ENCODE measurements at regions not wholly inside any gene's neighbourhood (a gene's known extent, or its start where the extent isn't known, plus 50 kb on each side); places are given as distances from the start of the nearest gene placed in this dataset.

- Histone ChIP-seq H3K4me3 (no peak overlapping the region), H3K9me3 (ENCODE audit: insufficient read depth, low read depth) (no peaks in the 10 kb centered on the region; the same call in 1 of the 2 replicates), H3K36me3 (ENCODE audit: low read depth) (no peaks in the 10 kb centered on the region), H3F3A (ENCODE audit: insufficient read depth, low read depth) (peaks cover 26% of the 10 kb centered on the region), H3K27ac (peak overlapping the region; percentile 37; the same call in 1 of the 2 replicates), H3K27me3 (ENCODE audit: insufficient read depth, low read depth) (no peaks in the 10 kb centered on the region), H2AFZ (no peak overlapping the region), H3K9me2 (ENCODE audit: insufficient read depth) (no peaks in the 10 kb centered on the region), H3K79me2 (ENCODE audit: low read depth) (0 out of 2 replicates have a peak, but pooled peaks cover 7% of the 10 kb centered on the region), H4K20me1 (ENCODE audit: insufficient read depth) (no peaks in the 10 kb centered on the region), H3K4me2 (peak overlapping the region; percentile 86), H3K4me1 (replicated peaks; ENCODE audit: insufficient read depth) (peaks cover 31% of the 10 kb centered on the region)
- no peak for DNase-seq
- ChIA-PET CTCF (interaction anchor here (0.5 to 0.7 kb wide), 2 partner anchors 154 to 876 kb away, joined by 3 read pairs; no protein-coding TSS in a partner anchor), POLR2A (ENCODE audit: unreplicated experiment) (interaction anchor here (0.7 kb wide), 1 partner anchor 8 kb away, joined by 5 read pairs; no protein-coding TSS in a partner anchor)
- no TSS peak for BruUV-seq (replicated peaks)
- intact Hi-C loops (cut with micrococcal nuclease; ENCODE audit: unreplicated experiment), result loop anchor here (5.0 to 10.0 kb wide), 5 partner anchors 48 to 455 kb away; no protein-coding TSS in a partner anchor
- TF ChIP-seq, protein P1, sequence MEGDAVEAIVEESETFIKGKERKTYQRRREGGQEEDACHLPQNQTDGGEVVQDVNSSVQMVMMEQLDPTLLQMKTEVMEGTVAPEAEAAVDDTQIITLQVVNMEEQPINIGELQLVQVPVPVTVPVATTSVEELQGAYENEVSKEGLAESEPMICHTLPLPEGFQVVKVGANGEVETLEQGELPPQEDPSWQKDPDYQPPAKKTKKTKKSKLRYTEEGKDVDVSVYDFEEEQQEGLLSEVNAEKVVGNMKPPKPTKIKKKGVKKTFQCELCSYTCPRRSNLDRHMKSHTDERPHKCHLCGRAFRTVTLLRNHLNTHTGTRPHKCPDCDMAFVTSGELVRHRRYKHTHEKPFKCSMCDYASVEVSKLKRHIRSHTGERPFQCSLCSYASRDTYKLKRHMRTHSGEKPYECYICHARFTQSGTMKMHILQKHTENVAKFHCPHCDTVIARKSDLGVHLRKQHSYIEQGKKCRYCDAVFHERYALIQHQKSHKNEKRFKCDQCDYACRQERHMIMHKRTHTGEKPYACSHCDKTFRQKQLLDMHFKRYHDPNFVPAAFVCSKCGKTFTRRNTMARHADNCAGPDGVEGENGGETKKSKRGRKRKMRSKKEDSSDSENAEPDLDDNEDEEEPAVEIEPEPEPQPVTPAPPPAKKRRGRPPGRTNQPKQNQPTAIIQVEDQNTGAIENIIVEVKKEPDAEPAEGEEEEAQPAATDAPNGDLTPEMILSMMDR (conservative IDR thresholded peaks at IDR 0.05), result no peak
- no peak for TF ChIP-seq EZH2 (IDR thresholded peaks at IDR 0.05; ENCODE audit: low read depth)
These were observed 64.3 kb downstream of the GPX5 start for GRCh38 chr6:28589957-28590349.

DNA sequence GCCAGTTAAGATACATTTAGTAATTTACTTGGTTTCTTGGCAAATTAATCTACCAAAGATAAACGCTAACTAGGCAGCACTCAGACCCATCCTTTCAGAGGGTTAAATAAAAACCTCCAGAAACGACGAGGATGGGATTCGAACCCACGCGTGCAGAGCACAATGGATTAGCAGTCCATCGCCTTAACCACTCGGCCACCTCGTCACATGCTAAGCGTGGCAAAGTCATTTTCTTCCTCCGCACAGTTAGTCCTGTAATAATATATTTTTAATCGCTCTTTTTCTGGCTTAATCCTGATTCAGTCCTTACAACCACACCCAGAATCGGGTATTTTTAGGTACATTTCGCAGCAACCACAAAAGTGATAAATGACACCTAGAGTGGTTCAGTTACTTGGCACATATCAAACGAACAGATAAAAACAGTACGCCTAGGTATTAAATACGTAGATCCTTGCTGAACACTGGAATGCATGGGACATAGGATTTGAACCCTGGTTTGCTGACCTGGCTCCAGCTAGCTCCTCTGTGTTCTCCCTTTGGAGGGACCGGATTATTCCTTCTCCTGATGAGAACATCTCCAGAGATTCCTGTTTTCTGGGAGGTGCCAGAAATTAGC, 71.6 kb downstream of the GPX5 start:
- H3K4me3 ChIP-seq, result peak overlapping the region; percentile 60
- intact Hi-C loops (cut with micrococcal nuclease; ENCODE audit: unreplicated experiment), result no loop called here
- H3F3A ChIP-seq (ENCODE audit: insufficient read depth, low read depth), result peaks cover 21% of the 10 kb centered on the region
- no peak for TF ChIP-seq EZH2 (IDR thresholded peaks at IDR 0.05; ENCODE audit: low read depth)
- no peaks in the 10 kb centered on the region for H3K4me1 ChIP-seq (replicated peaks; ENCODE audit: insufficient read depth)
- DNase-seq, result peak; percentile 59 to 61
- CTCF ChIA-PET, result no interaction called here
- no peaks in the 10 kb centered on the region for H3K36me3 ChIP-seq (ENCODE audit: low read depth)
- H3K27ac ChIP-seq, result peak overlapping the region; percentile 44
- no peaks in the 10 kb centered on the region; the same call in 1 of the 2 replicates for H3K9me2 ChIP-seq (ENCODE audit: insufficient read depth)
- BruUV-seq (replicated peaks), result no TSS peak
- H2AFZ ChIP-seq, result peak overlapping the region; percentile 76
- no peaks in the 10 kb centered on the region for H4K20me1 ChIP-seq (ENCODE audit: insufficient read depth)
- no peaks in the 10 kb centered on the region for H3K27me3 ChIP-seq (ENCODE audit: insufficient read depth, low read depth)
- no peaks in the 10 kb centered on the region for H3K9me3 ChIP-seq (ENCODE audit: insufficient read depth, low read depth)
- POLR2A ChIA-PET (ENCODE audit: unreplicated experiment), result interaction anchor here (0.5 kb wide), 1 partner anchor 8 kb away, joined by 5 read pairs; no protein-coding TSS in a partner anchor
- no peaks in the 10 kb centered on the region for H3K79me2 ChIP-seq (ENCODE audit: low read depth)
- H3K4me2 ChIP-seq, result peak overlapping the region; percentile 79

DNA sequence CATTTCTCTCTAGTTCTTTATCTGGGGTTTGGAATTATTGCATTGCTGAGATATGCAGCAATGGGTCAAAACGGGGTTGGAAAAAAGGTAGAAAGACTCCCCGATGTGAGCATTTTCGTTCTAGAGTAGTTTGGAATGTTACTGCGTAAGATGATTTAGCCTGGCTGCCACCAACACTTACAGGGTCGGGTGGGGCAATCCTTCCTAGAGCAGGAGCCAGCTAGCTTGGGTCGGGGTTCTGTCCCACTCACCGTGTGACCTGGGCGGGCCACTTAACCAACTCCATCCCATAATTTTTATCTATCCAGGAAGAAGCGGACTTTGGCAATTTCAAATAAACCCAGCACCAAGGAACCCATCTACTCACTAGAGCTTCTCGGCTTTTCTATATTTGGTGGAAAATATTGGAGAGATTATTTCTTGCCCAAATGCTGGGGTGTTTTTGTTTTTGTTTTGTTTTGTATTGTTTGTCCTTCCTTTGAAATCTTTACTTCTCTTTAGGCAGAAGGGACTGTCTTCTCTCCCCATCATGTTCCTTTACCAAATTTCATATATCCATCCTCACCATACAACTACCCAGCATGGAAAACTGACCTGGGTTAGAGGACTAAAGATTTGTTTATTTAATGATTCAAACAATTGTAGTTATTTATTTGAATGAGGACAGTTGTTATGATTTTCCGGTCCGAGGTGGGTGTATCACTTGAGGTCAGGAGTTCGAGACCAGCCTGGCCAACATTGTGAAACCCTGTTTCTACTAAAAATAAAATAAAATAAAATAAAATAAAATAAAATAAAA, 72.4 kb downstream of the GPX5 start:
- Histone ChIP-seq H3K9me3 (ENCODE audit: insufficient read depth, low read depth) (no peaks in the 10 kb centered on the region), H3K36me3 (ENCODE audit: low read depth) (no peaks in the 10 kb centered on the region), H3F3A (ENCODE audit: insufficient read depth, low read depth) (peaks cover 21% of the 10 kb centered on the region), H3K27ac (peak overlapping the region; percentile 44), H3K27me3 (ENCODE audit: insufficient read depth, low read depth) (no peaks in the 10 kb centered on the region), H3K79me2 (ENCODE audit: low read depth) (no peaks in the 10 kb centered on the region), H3K9me2 (ENCODE audit: insufficient read depth) (no peaks in the 10 kb centered on the region; the same call in 1 of the 2 replicates), H3K4me1 (replicated peaks; ENCODE audit: insufficient read depth) (no peaks in the 10 kb centered on the region), H4K20me1 (ENCODE audit: insufficient read depth) (no peaks in the 10 kb centered on the region), H3K4me3 (peak overlapping the region; percentile 60), H3K4me2 (peak overlapping the region; percentile 79), H2AFZ (peak overlapping the region; percentile 76)
- ChIA-PET CTCF (interaction anchor here (0.6 kb wide), 2 partner anchors 56 to 66 kb away, joined by 3 to 4 read pairs; no protein-coding TSS in a partner anchor), POLR2A (ENCODE audit: unreplicated experiment) (interaction anchor here (0.5 kb wide), 1 partner anchor 9 kb away, joined by 5 read pairs; no protein-coding TSS in a partner anchor)
- no peak for TF ChIP-seq EZH2 (IDR thresholded peaks at IDR 0.05; ENCODE audit: low read depth)
- TF ChIP-seq, protein P1 (conservative IDR thresholded peaks at IDR 0.05), result no peak
- intact Hi-C loops (cut with micrococcal nuclease; ENCODE audit: unreplicated experiment), result no loop called here
- DNase-seq, result peak; percentile 45
- no TSS peak for BruUV-seq (replicated peaks)

All from PC-9 (cell line).